ENCODE measurements at regions not wholly inside any gene's neighbourhood (a gene's known extent, or its start where the extent isn't known, plus 50 kb on each side); places are given as distances from the start of the nearest gene placed in this dataset.
A peak's percentile ranks its signal among the peaks of the same experiment; 100 is the strongest.

DNA sequence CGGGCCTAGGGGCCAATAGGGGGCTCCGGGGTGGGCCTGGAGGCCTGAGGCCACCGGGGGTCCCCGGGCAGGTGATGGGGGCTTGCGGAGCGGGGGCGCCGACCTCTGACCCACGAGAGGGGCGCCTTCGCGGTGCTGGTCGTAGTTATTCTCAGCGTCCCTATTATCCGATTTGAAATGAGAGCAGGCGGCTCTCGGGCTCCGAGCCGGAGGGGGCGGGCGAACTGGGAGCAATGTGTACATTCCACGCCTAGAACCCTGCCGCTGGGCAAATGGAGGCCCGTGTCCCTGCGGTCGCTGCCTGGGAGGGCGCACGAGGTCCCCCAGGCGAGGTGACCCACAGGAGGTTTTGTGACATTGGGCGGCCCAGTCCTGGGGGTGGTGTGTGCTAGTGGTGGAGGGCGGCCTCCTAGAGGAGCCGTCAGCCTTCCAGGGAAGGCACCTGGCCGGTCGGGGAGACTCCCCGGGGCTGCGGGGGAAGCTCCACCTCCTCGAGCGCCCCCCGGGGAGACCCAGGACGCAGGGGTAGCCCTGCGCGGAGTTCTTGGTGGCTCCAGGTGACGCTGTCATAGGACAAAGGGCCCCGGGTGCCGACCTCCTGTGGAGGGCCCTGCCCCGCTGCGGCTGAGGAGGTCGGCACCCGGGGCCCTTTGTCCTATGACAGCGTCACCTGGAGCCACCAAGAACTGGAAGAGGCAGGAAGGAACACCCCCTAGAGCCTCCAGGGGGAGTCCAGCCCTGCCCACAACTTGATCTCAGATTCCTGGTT is 102.6 kb upstream of the PRKX start (continued):
- no peak for TF ChIP-seq ZNF24 (IDR thresholded peaks at IDR 0.05)
- TF ChIP-seq RBM22 (IDR thresholded peaks at IDR 0.05; ENCODE audit: low read depth, low read length, poor library complexity, severe bottlenecking), result peak; percentile 13
- no peak for TF ChIP-seq MEIS2 (IDR thresholded peaks at IDR 0.05; ENCODE audit: partially characterized antibody)
- TF ChIP-seq ZBTB26 (CRISPR knock-in tag; IDR thresholded peaks at IDR 0.05), result no peak
- no peak for TF ChIP-seq NBN (IDR thresholded peaks at IDR 0.05; ENCODE audit: low read depth)
- TF ChIP-seq CBX2 (IDR thresholded peaks at IDR 0.05; ENCODE audit: insufficient read depth, low read length, poor library complexity, severe bottlenecking), result no peak
- no peak for TF ChIP-seq RAD51 (IDR thresholded peaks at IDR 0.05; ENCODE audit: borderline replicate concordance, low read depth)
- no peak for TF ChIP-seq MTF1 (CRISPR knock-in tag; IDR thresholded peaks at IDR 0.05; ENCODE audit: borderline replicate concordance)
- TF ChIP-seq MCM2 (IDR thresholded peaks at IDR 0.05; ENCODE audit: low read depth), result no peak
- no peak for TF ChIP-seq RCOR1 (IDR thresholded peaks at IDR 0.05; ENCODE audit: borderline replicate concordance in 1 of 2, low read depth in 2 of 2, low read length in 2 of 2)
- no peak for TF ChIP-seq ZNF507 (tag; conservative IDR thresholded peaks at IDR 0.05)
- TF ChIP-seq SIN3B (IDR thresholded peaks at IDR 0.05; ENCODE audit: low read depth), result no peak
- TF ChIP-seq ESRRB (CRISPR knock-in tag; IDR thresholded peaks at IDR 0.05; ENCODE audit: borderline replicate concordance), result no peak
- no peak for TF ChIP-seq NRF1 (conservative IDR thresholded peaks at IDR 0.05 in 1 of 2, IDR thresholded peaks at IDR 0.05 in 1 of 2)
- no peak for TF ChIP-seq SAP30 (IDR thresholded peaks at IDR 0.05; ENCODE audit: borderline replicate concordance, insufficient read depth, low read depth, low read length, poor library complexity, severe bottlenecking)
- TF ChIP-seq MAFF (IDR thresholded peaks at IDR 0.05; ENCODE audit: low read length), result no peak
- no peak for TF ChIP-seq ZNF511 (CRISPR knock-in tag; IDR thresholded peaks at IDR 0.05)
- no peak for TF ChIP-seq PCBP1 (IDR thresholded peaks at IDR 0.05; ENCODE audit: low read depth, low read length, poor library complexity, severe bottlenecking)
- TF ChIP-seq POLR2G (IDR thresholded peaks at IDR 0.05; ENCODE audit: low read depth, low read length), result peak; percentile 76
- no peak for TF ChIP-seq CREB1 (IDR thresholded peaks at IDR 0.05)
- TF ChIP-seq CREB1 (CRISPR knock-in tag; IDR thresholded peaks at IDR 0.05), result no peak
- no peak for TF ChIP-seq CAMTA2 (CRISPR knock-in tag; conservative IDR thresholded peaks at IDR 0.05)
- no peak for TF ChIP-seq SRSF3 (IDR thresholded peaks at IDR 0.05; ENCODE audit: insufficient read depth, low read length)
- TF ChIP-seq PHB (CRISPR knock-in tag; IDR thresholded peaks at IDR 0.05), result peak; percentile 63; the same call in 1 of the 2 replicates
- TF ChIP-seq RFX1 (IDR thresholded peaks at IDR 0.05), result no peak
- no peak for TF ChIP-seq ZNF23 (CRISPR knock-in tag; IDR thresholded peaks at IDR 0.05)
- no peak for TF ChIP-seq DPF2 (IDR thresholded peaks at IDR 0.05)
- peak; percentile 56 for TF ChIP-seq ZBTB7A (IDR thresholded peaks at IDR 0.05; ENCODE audit: borderline replicate concordance, control insufficient read depth, low read depth, low read length)
- no peak for TF ChIP-seq ZNF717 (CRISPR knock-in tag; IDR thresholded peaks at IDR 0.05)
- TF ChIP-seq DDX20 (tag; IDR thresholded peaks at IDR 0.05; ENCODE audit: low read depth), result no peak
